NT2/D1 (cell line): ENCODE measurements at regions not wholly inside any gene's neighbourhood (a gene's known extent, or its start where the extent isn't known, plus 50 kb on each side); places are given as distances from the start of the nearest gene placed in this dataset.

Experiments
- SUZ12 ChIP-seq: IDR thresholded peaks from 2 replicates; pipeline ENCODE4 v1.6.1; 2011; ENCODE audit not compliant: insufficient read length, insufficient read depth; ENCODE audit errors: extremely low read depth
- YY1 ChIP-seq: IDR thresholded peaks from 2 replicates; pipeline ENCODE4 v1.6.1; 2011; ENCODE audit not compliant: insufficient read length, insufficient read depth
- ZNF274 ChIP-seq: IDR thresholded peaks from 2 replicates; pipeline ENCODE4 v1.6.1; 2011; ENCODE audit warnings: mild to moderate bottlenecking, low read depth, low read length

DNA sequence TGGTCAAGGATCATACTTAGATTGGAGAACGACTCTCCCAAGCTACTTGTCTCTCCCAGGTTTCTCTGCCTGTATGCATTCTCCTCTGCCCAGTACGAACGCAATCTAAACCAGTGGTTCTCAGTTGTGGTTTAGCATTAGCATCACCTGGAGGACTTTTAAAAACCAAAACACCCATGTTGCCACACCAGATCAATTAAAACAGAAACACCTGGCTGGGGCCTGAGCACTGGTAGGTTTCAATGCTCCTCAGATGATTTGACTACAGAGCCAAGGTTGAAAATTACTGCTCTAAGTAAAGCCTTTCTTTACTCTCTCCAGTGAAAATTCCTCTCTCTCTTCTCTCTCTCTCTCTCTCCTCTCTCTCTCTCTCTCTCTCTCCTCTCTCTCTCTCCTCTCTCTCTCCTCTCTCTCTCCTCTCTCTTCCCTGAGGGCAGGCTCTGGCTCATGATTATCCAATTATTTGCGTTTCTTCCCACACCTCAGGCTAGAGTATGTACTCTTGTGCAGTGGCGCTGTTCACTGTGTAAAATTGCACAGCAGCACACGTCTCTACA is 153.7 kb upstream of the FGF13 start:
- no peak for TF ChIP-seq ZNF274
- TF ChIP-seq YY1, result no peak
- TF ChIP-seq SUZ12, result no peak
